Stimulated activated CD4-positive, alpha-beta T cell treated with anti-CD3 and anti-CD28 coated beads, TNF-alpha, amount 100 ng/mL, for 1 hour (primary cell): ENCODE measurements at regions not wholly inside any gene's neighbourhood (a gene's known extent, or its start where the extent isn't known, plus 50 kb on each side); places are given as distances from the start of the nearest gene placed in this dataset.
A peak's percentile ranks its signal among the peaks of the same experiment; 100 is the strongest.
"Not testable (repeated sequence)": the region's sequence is repeated elsewhere in the genome, so short reads cannot be mapped to it uniquely, and the experiment has no call there.

ENCODE experiments used
- DNase-seq, 3 donors: peaks; one replicate each; pipeline ENCODE4 v3.0.0-alpha.2; 2020; ENCODE audit warnings: low read depth in 3 of 3, low spot score in 1 of 3

DNA sequence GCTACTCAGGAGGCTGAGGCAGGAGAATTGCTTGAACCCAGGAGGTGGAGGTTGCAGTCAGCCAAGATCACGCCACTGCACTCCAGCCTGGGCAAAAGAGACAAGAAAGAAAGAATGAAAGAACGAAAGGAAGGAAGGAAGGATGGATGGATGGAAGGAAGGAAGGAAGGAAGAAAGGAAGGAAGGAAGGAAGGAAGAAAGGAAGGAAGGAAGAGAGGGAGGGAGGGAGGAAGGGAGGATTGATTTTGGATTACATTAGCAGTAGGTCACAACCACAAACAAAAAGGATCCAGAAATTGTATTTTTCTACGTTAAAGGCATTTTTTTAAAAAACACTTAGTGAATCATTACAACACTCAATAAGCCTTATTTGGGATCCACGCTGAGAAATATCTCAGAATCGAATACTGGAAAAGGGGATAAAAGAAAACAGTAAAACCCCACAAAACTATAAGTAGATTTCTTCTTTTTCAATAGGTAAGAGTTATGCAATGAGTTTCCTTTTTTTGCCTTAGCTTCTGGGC is 136.9 kb upstream of the FREM1 start:
- DNase-seq, result no peak

- DNase-seq, result no peak
Observed at GRCh38 chr9:15033316-15033715, 123.1 kb upstream of the FREM1 start.

DNA sequence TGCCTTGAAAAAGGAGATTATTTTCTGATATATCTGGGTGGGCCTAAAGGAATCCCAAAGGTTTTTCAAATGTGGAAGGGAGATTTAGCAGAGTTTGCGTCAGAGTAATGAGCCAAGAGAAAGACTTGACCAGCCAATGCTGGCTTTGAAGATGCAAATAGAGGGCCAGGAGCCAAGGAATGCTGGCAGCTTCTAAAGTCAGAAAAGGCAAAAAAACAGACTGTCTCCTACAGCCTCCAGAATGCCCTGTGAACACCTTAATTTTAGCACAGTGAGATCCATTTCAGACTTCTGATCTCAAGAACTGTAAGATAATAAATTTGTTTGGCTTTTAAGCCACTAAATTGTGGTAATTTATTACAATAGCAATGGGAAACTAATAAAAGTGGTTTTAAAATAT is 122.6 kb upstream of the FREM1 start:
- DNase-seq, result no peak

GRCh38 chr9:15021146-15021545 is 110.9 kb upstream of the FREM1 start:
- no peak for DNase-seq

- DNase-seq, result no peak
Observed at GRCh38 chr9:15018096-15018637, 107.9 kb upstream of the FREM1 start.

DNA sequence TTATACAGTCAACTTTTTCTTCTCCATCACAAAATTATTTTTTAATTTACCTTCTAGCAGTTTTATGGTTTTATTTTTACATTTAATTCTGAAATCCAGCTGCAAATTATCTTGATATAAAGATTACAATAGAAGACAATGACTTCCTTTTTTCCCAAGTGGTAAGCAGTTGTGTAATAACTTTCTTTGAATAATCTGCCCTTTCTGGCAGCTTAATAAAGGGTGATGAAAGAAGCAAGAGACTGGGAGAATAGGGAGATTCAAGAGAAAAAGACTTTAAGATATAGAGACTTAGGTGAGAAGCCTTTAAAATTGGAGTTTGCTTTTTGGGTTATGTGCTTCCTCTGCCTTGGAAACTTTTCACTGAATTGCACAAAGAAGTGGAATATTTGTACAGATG is 100.4 kb upstream of the FREM1 start:
- DNase-seq, result no peak

GRCh38 chr9:15007698-15008097 is 97.5 kb upstream of the FREM1 start:
- DNase-seq, result no peak

DNA sequence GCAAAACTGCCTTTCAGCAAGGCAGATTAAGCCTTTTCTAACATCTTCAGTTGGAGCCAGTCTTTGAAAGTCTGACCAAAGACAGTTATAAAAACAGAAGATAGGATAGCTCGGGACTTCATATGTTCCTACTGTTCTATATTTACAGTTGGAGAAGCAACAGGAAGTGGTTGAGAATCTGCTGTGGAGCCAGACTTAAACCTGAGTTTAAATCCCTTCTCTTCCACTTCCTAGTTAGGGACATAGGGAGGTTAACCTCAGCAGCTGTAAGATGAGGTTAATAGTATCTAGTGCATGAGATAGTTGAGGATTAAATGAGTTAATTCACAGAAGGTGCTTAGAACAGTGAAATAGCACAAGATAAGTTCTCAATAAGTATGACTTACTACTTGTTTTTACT is 84.5 kb upstream of the FREM1 start:
- DNase-seq, result no peak

GRCh38 chr9:14993901-14994554 is 83.8 kb upstream of the FREM1 start:
- DNase-seq, result no peak

GRCh38 chr9:14993061-14993800 is 83.0 kb upstream of the FREM1 start:
- DNase-seq, result peak in 2 of 3 donors; percentile 3 to 28

GRCh38 chr9:14992516-14992915 is 82.3 kb upstream of the FREM1 start:
- no peak for DNase-seq

DNA sequence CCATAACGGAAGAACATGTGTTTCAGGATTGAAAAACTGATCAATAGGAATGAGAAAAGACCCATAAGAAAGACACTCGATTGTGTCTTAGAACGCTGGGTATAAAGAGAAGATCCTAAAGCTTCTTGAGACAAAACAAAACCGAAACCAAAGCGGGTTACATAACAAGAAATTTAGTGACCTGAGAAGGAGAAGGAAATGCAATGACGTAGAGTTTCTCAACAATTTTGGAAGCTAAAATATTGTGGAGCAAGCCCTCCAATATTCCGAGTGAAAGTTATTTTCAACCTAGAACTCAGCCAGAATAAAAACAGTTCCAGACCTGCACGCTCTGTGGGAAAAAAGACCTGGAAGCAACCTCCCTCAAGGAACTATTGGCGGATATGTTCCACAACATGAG is 81.9 kb upstream of the FREM1 start:
- no peak for DNase-seq

- DNase-seq, result not testable (repeated sequence)
Observed at GRCh38 chr9:14990647-14991046, 80.4 kb upstream of the FREM1 start.

DNA sequence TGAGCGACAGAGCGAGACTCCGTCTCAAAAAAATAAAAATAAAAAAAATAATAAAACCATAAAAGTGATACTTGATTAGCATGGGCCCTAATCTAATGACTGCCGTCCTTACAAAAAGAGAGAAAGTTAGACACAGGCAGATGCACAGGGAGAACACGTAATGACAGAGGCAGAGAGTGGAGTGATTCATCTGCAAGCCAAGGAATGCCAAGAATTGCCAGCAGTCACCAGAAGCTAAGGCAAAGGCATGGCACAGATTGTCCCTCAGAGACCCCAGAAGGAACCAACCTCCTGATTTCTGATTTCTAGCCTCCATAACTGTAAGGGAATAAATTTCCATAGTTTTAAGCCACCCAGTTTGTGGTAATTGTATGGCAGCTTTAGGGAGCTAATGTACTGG is 79.6 kb upstream of the FREM1 start:
- no peak for DNase-seq

- not testable (repeated sequence) for DNase-seq
Observed at GRCh38 chr9:14989336-14989735, 79.1 kb upstream of the FREM1 start.

GRCh38 chr9:14987858-14988257 is 77.6 kb upstream of the FREM1 start:
- DNase-seq, result no peak

DNA sequence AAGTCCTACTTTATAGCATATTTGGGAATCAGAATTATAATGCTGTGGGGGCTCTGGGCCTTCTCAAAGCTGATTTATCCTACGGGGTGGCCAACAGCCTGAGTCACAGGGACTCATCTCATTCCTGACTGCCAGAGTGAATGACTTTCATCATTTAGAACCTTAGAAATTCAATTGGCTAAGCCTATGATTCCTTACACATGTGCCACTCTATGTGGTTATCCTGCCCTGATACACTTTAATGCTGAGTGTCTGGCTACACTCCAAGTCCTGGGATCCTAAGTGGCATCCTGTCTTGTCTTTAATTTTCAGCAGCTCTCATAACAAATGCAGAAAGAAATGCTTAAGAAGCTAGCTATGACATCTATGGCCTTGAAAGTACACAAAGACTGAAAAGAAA is 75.2 kb upstream of the FREM1 start:
- DNase-seq, result no peak

GRCh38 chr9:14983599-14983998 is 73.4 kb upstream of the FREM1 start:
- DNase-seq, result no peak

- DNase-seq, result no peak
Observed at GRCh38 chr9:14981291-14981950, 71.2 kb upstream of the FREM1 start.

DNA sequence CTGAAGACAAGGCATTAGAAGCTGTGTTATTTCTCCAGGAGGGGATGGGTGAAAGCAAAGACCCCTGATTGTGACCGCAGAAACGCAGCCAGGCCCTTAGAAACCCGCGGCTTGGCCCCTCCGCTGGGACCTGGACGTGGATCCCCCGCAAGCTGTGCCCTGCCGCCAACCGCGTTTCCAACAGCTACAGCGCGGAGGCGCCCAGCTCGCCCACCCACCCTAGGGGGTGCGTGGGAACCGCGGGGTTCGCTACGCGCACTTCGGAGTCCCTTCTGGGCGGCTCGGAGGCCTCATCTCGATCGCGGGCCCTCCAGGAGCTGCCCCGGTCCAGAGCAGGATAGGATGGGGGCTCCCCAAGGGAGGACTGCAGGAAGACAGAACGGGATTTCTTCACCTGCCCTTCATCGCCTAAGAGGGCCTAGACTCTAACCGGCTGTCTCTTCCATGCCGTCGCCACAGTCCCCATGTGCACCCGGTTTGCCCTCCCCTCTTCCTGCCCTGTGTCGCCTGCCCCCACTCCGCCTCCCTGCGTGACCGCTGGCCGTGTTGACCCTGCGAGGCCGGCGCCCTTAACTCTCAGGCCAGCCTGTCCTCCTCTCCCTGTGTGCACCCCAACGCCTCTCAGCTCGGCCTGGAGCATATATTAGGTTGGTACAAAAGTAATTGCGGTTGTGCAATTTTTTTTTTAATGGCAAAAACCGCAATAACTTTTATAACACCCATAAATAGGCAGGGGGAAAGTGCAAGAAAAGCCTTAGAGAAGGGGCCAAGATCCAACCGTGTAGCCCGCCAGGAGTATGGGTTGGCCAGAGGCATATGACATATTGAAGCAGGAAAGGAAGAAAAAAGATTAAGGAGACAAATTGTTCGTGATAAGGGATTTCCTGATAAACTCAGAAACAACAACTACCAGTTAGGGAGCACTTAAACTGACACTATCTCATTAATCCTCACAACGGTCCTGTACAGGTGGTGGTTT is 68.1 kb upstream of the FREM1 start:
- DNase-seq, result no peak
